SJCRH30 (cell line): ENCODE measurements at regions not wholly inside any gene's neighbourhood (a gene's known extent, or its start where the extent isn't known, plus 50 kb on each side); places are given as distances from the start of the nearest gene placed in this dataset.

ENCODE experiments used
- DNase-seq, 2 experiments: peaks; one replicate each; pipeline ENCODE4 v3.0.0-alpha.2; 2015 to 2020
- H3K27ac ChIP-seq: fragments of 250-450 bp; sonication (Bioruptor Pico); 2 replicates; pipeline ENCODE4 v1.5.1; 2020; ENCODE audit warnings: mild to moderate bottlenecking, moderate library complexity
- H3K27me3 ChIP-seq: fragments of 250-450 bp; sonication (Bioruptor Pico); 2 replicates; pipeline ENCODE4 v1.5.1; 2020; ENCODE audit warnings: mild to moderate bottlenecking, moderate library complexity
- H3K36me3 ChIP-seq: fragments of 250-450 bp; sonication (Bioruptor Pico); 2 replicates; pipeline ENCODE4 v1.5.1; 2020; ENCODE audit warnings: mild to moderate bottlenecking, moderate library complexity
- H3K4me1 ChIP-seq: fragments of 250-450 bp; sonication (Bioruptor Pico); 2 replicates; pipeline ENCODE4 v1.5.1; 2020; ENCODE audit warnings: mild to moderate bottlenecking, moderate library complexity
- H3K4me3 ChIP-seq: fragments of 250-450 bp; sonication (Bioruptor Pico); 2 replicates; pipeline ENCODE4 v1.5.1; 2020; ENCODE audit warnings: mild to moderate bottlenecking, moderate library complexity
- H3K9me3 ChIP-seq: fragments of 250-450 bp; sonication (Bioruptor Pico); replicated peaks from 2 replicates; pipeline ENCODE4 v1.5.1; 2020; ENCODE audit warnings: mild to moderate bottlenecking, moderate library complexity

GRCh38 chr13:108470921-108471320, 158.5 kb upstream of the MYO16 start:
- no peaks in the 10 kb centered on the region for H3K9me3 ChIP-seq

DNA sequence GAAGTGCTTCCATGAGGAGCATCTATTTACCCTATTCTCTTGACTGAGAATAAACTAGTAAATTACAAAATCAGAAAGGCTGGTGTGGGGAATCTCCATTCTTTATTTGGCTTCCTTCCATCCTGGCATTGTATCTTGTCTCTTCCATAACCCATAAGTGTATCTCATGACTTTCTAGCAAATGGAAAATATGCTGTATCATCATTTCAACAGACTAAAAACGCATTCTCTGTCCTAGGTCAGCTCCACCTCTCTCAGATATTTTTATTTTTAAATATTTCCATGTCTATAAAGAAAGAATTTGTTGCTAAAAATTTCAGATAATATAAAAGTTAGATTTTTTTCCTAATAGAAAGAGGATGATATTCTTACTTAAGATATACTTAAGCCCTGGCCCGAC, 154.2 kb upstream of the MYO16 start:
- Histone ChIP-seq H3K9me3 (no peaks in the 10 kb centered on the region), H3K27ac (no peak overlapping the region), H3K36me3 (no peaks in the 10 kb centered on the region), H3K27me3 (no peaks in the 10 kb centered on the region), H3K4me1 (no peaks in the 10 kb centered on the region), H3K4me3 (no peak overlapping the region)
- DNase-seq, result no peak

More at GRCh38 chr13:108470921-108471320, 158.5 kb upstream of the MYO16 start:
- no peak for DNase-seq
- Histone ChIP-seq H3K27ac (no peak overlapping the region), H3K36me3 (no peaks in the 10 kb centered on the region), H3K27me3 (no peaks in the 10 kb centered on the region), H3K4me3 (no peak overlapping the region), H3K4me1 (no peaks in the 10 kb centered on the region)

DNA sequence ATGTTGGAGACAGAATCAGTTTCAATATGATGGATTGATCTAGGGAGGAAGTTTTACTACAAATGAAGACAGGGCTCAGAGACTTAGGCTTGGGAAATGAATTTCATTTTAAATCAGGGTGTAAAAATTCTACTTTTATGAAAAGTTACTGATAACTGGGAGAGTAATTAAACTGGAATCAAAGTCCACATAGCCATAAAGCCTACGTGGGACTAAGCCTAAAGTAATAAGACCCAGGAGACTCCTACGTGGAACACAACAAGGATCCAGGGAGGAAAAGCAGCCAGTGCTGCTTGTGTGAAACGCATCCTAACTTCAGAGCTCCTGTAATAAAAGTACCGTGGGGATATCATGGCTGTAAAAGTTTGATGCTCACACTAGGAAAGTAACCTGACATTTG, 152.0 kb upstream of the MYO16 start:
- Histone ChIP-seq H3K36me3 (no peaks in the 10 kb centered on the region), H3K4me3 (no peak overlapping the region), H3K9me3 (no peaks in the 10 kb centered on the region)

GRCh38 chr13:108478179-108478578, 151.2 kb upstream of the MYO16 start:
- H3K9me3 ChIP-seq, result no peaks in the 10 kb centered on the region
- no peaks in the 10 kb centered on the region for H3K4me1 ChIP-seq
- no peak overlapping the region for H3K27ac ChIP-seq
- no peak overlapping the region for H3K4me3 ChIP-seq
- no peak for DNase-seq
- H3K27me3 ChIP-seq, result no peaks in the 10 kb centered on the region
- no peaks in the 10 kb centered on the region for H3K36me3 ChIP-seq

More for the DNA sequence above, 152.0 kb upstream of the MYO16 start:
- no peaks in the 10 kb centered on the region for H3K4me1 ChIP-seq
- no peaks in the 10 kb centered on the region for H3K27me3 ChIP-seq
- no peak for DNase-seq
- H3K27ac ChIP-seq, result no peak overlapping the region

- Histone ChIP-seq H3K9me3 (no peaks in the 10 kb centered on the region), H3K4me3 (no peak overlapping the region), H3K27me3 (no peaks in the 10 kb centered on the region), H3K4me1 (no peaks in the 10 kb centered on the region), H3K27ac (no peak overlapping the region), H3K36me3 (no peaks in the 10 kb centered on the region)
- no peak for DNase-seq
Observed at GRCh38 chr13:108483981-108484380, 145.4 kb upstream of the MYO16 start.

DNA sequence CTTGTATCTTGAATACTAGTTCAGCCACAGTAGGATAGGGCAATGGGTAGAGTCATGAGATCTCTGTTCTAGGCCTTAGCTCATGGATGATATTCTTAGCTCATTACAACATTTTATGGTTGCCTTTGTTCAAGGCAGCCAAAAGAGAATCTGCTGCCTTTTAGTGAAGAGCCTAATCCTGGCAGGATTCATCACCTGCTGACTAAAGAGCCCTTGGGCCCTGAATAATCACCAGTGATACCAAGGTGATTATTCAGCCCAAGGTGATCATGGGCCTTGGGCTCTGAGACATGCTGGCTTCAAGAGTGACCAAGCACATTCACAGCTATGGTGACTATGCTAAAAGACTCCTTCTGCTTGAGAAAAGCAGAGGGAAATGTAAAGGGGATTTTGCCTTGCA, 143.3 kb upstream of the MYO16 start:
- Histone ChIP-seq H3K4me1 (no peaks in the 10 kb centered on the region), H3K27ac (no peak overlapping the region), H3K9me3 (no peaks in the 10 kb centered on the region), H3K27me3 (no peaks in the 10 kb centered on the region), H3K4me3 (no peak overlapping the region), H3K36me3 (no peaks in the 10 kb centered on the region)
- DNase-seq, result no peak

- no peaks in the 10 kb centered on the region for H3K9me3 ChIP-seq
- H3K27me3 ChIP-seq, result no peaks in the 10 kb centered on the region
- no peak overlapping the region for H3K4me3 ChIP-seq
- no peaks in the 10 kb centered on the region for H3K4me1 ChIP-seq
- H3K36me3 ChIP-seq, result no peaks in the 10 kb centered on the region
- H3K27ac ChIP-seq, result no peak overlapping the region
- DNase-seq, result no peak
Observed at GRCh38 chr13:108494991-108495645, 134.3 kb upstream of the MYO16 start.

GRCh38 chr13:108495646-108496361, 133.6 kb upstream of the MYO16 start:
- Histone ChIP-seq H3K27me3 (no peaks in the 10 kb centered on the region), H3K4me3 (no peak overlapping the region)

DNA sequence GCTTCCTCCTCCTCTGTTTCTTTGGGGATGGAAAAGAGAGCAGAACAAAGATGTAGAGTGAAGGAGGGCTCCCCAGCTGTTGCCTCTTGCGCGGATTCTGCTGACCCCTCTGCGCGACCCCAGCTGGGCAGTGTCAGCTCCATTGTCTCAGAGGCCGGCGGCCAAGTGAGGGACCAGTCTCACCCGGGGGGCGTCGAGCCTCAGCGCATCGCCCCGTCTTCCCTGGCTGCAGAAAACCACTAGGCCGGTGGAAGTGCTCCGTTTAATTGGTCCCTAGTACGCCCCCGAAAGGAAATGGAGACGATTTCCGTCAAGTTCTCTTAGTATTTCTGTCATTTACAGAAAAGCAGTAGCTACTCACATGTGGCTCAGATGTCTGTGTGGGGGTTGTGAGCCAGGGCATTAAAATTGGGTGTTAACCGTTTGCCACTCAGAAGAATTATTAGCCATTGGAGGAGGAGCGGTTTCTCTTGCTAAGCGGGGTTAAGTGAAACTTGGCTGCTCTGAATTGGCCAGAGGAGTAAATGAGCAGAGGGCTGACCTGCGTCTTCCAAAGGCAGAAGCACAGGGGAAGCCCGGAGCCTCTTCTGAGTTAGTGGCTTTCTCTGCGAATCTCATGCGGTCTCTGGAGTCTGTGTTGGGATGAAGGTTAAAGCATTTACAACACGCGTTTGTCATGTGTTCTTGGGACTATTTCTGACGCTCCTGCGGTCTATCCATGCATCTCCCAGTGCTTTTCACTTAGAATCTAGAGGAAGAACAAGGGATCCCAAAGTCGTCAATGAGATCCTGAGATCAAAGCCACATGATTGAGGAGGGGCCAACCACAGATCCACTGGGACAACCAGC, 132.8 kb upstream of the MYO16 start:
- no peaks in the 10 kb centered on the region for H3K9me3 ChIP-seq
- no peak for DNase-seq
- H3K27ac ChIP-seq, result no peak overlapping the region
- no peak overlapping the region for H3K4me3 ChIP-seq
- no peaks in the 10 kb centered on the region for H3K4me1 ChIP-seq
- H3K27me3 ChIP-seq, result no peaks in the 10 kb centered on the region
- H3K36me3 ChIP-seq, result no peaks in the 10 kb centered on the region

More at GRCh38 chr13:108495646-108496361, 133.6 kb upstream of the MYO16 start:
- Histone ChIP-seq H3K9me3 (no peaks in the 10 kb centered on the region), H3K4me1 (no peaks in the 10 kb centered on the region), H3K27ac (no peak overlapping the region), H3K36me3 (no peaks in the 10 kb centered on the region)
- no peak for DNase-seq

- no peaks in the 10 kb centered on the region for H3K4me1 ChIP-seq
- H3K27me3 ChIP-seq, result no peaks in the 10 kb centered on the region
- DNase-seq, result no peak
- H3K27ac ChIP-seq, result no peak overlapping the region
- H3K36me3 ChIP-seq, result no peaks in the 10 kb centered on the region
- H3K9me3 ChIP-seq, result no peaks in the 10 kb centered on the region
- no peak overlapping the region for H3K4me3 ChIP-seq
Observed at GRCh38 chr13:108500711-108501110, 128.7 kb upstream of the MYO16 start.

- Histone ChIP-seq H3K27ac (no peak overlapping the region), H3K4me3 (no peak overlapping the region), H3K27me3 (no peaks in the 10 kb centered on the region), H3K4me1 (no peaks in the 10 kb centered on the region), H3K9me3 (no peaks in the 10 kb centered on the region), H3K36me3 (no peaks in the 10 kb centered on the region)
- DNase-seq, result peak in 1 of 2 experiments; percentile 23
Observed at GRCh38 chr13:108508263-108508662, 121.1 kb upstream of the MYO16 start.

- Histone ChIP-seq H3K27me3 (no peaks in the 10 kb centered on the region), H3K9me3 (no peaks in the 10 kb centered on the region), H3K4me1 (peaks cover 13% of the 10 kb centered on the region), H3K27ac (peak overlapping the region; percentile 17; the same call in 1 of the 2 replicates), H3K36me3 (no peaks in the 10 kb centered on the region), H3K4me3 (no peak overlapping the region)
- DNase-seq, result peak; percentile 17 to 69
Observed at GRCh38 chr13:108525827-108526226, 103.6 kb upstream of the MYO16 start.

DNA sequence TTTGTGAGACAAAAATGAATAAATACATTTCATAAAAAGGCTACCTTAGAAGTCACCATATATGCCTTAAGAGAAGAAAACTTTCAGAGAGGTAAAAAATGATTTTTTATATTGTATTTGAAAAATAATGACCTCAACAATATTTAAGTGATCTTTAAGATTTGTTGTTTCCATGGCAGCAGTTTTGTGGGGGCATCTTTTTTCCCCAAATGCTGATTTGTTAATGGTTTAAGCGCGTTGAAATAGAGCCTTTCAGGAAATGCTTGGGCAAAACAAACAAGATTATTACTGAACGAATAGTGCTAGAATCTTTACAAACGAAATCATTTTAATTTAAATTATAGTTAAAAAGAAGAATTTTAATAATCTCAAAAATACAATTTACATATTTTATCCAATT, 103.1 kb upstream of the MYO16 start:
- H3K36me3 ChIP-seq, result no peaks in the 10 kb centered on the region
- no peak for DNase-seq
- H3K27ac ChIP-seq, result peak overlapping the region; percentile 17; the same call in 1 of the 2 replicates
- H3K4me1 ChIP-seq, result peaks cover 13% of the 10 kb centered on the region
- no peaks in the 10 kb centered on the region for H3K27me3 ChIP-seq
- no peaks in the 10 kb centered on the region for H3K9me3 ChIP-seq
- no peak overlapping the region for H3K4me3 ChIP-seq

DNA sequence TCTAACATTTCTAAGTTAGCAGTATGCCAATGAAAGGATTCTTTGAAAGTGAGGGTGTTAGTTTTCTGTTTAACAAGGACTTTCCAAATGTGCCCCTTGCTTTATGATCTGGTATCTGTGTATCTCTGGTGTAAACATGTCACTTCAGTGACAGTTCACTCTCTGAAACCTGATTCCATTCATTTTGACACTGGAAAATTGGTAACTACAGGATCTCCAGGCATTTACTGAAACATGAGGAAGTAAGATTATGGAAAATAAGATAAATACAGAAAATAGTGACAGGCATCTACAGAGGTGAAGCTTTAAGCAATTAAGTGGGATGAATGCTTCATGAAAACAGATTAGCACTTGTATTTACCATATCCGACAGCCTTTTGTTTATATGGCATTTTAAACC, 101.6 kb upstream of the MYO16 start:
- Histone ChIP-seq H3K27me3 (no peaks in the 10 kb centered on the region), H3K9me3 (no peaks in the 10 kb centered on the region), H3K36me3 (no peaks in the 10 kb centered on the region), H3K27ac (no peak overlapping the region), H3K4me3 (no peak overlapping the region), H3K4me1 (peaks cover 13% of the 10 kb centered on the region)
- DNase-seq, result peak in 1 of 2 experiments; percentile 18

DNA sequence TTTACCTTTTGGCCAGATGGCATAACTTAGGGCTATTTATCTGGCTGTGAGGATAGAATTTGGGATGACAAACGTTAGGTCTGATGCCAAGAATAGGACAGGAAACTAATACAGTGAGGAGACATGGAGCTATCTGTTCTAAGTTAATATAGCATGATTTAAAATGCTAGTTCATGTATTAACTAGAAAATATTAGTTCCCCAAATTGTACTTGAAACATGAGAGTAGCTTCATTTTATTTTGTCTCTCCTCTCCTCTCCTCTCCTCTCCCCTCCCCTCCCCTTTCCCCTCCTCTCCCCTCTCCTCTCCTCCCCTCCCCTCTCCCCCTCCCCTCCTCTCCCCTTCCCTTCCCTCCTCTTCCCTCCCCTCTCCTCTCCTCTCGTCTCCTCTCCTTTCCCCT, 101.1 kb upstream of the MYO16 start:
- no peaks in the 10 kb centered on the region for H3K36me3 ChIP-seq
- no peak overlapping the region for H3K27ac ChIP-seq
- H3K4me3 ChIP-seq, result no peak overlapping the region
- H3K4me1 ChIP-seq, result peaks cover 13% of the 10 kb centered on the region
- no peaks in the 10 kb centered on the region for H3K27me3 ChIP-seq
- no peaks in the 10 kb centered on the region for H3K9me3 ChIP-seq
- DNase-seq, result peak in 1 of 2 experiments; percentile 10
